ENCODE measurements at regions not wholly inside any gene's neighbourhood (a gene's known extent, or its start where the extent isn't known, plus 50 kb on each side); places are given as distances from the start of the nearest gene placed in this dataset.

GRCh38 chr1:106908689-106909088, 147.8 kb upstream of the PRMT6 start:
- Histone ChIP-seq H3K4ac (ENCODE audit: low read depth, low read length) (no peak overlapping the region), H3K9me3 (ENCODE audit: control insufficient read depth, low read depth, low read length) (no peaks in the 10 kb centered on the region), H4K5ac (ENCODE audit: insufficient read length, low read depth, low read length) (no peak overlapping the region), H2BK120ac (ENCODE audit: low read depth, low read length, poor library complexity, severe bottlenecking) (no peak overlapping the region), H3K18ac (ENCODE audit: insufficient read length, low read depth, low read length) (no peak overlapping the region), H3K23me2 (ENCODE audit: insufficient read length, low read depth, low read length, poor library complexity, severe bottlenecking) (no peaks in the 10 kb centered on the region), H3K79me2 (ENCODE audit: insufficient read depth, low read length) (no peaks in the 10 kb centered on the region), H2AFZ (ENCODE audit: low read length) (no peak overlapping the region), H3K27me3 (ENCODE audit: insufficient read depth, low read length) (no peaks in the 10 kb centered on the region), H4K8ac (replicated peaks; ENCODE audit: insufficient read length, low read depth, low read length) (no peak overlapping the region), H3K4me2 (ENCODE audit: insufficient read depth, insufficient read length, low read length) (no peak overlapping the region), H2BK15ac (ENCODE audit: low read depth, low read length) (no peak overlapping the region), H2BK20ac (ENCODE audit: low read depth, low read length, poor library complexity, severe bottlenecking) (no peak overlapping the region), H3K9ac (ENCODE audit: extremely low read depth, insufficient read length, low read length) (no peak overlapping the region), H3K27ac (ENCODE audit: insufficient read length, low read depth, low read length) (no peak overlapping the region), H2BK12ac (ENCODE audit: insufficient read length, low read depth, low read length) (no peak overlapping the region), H3K79me1 (ENCODE audit: insufficient read depth, low read depth, low read length, poor library complexity, severe bottlenecking) (no peaks in the 10 kb centered on the region), H2AK5ac (ENCODE audit: insufficient read length, low read length) (no peak overlapping the region), H4K20me1 (ENCODE audit: control insufficient read depth, insufficient read depth, insufficient read length) (no peaks in the 10 kb centered on the region), H2BK5ac (ENCODE audit: insufficient read length, low read length) (no peak overlapping the region), H3K4me1 (ENCODE audit: insufficient read depth, low read length) (no peaks in the 10 kb centered on the region), H3K23ac (ENCODE audit: insufficient read length, low read depth, low read length) (no peak overlapping the region), H3T11ph (ENCODE audit: low read length) (no peak overlapping the region), H4K91ac (ENCODE audit: insufficient read length, low read depth, low read length) (no peak overlapping the region), H3K56ac (ENCODE audit: insufficient read length, low read depth, low read length) (no peak overlapping the region), H3K14ac (ENCODE audit: insufficient read depth, low read length) (no peak overlapping the region)
- Mint-ChIP-seq H3K27ac (no peak overlapping the region), H3K36me3 (ENCODE audit: insufficient read depth in 1 of 3, low read depth in 3 of 3) (no peaks in the 10 kb centered on the region; a peak in 1 of 7 replicates), H3K4me1 (0 out of 4 replicates have a peak, but pooled peaks cover 0 to 5% of the 10 kb centered on the region in 2 experiments), H3K4me3 (no peak overlapping the region), H3K9me3 (no peaks in the 10 kb centered on the region), H3K27me3 (ENCODE audit: low read depth) (no peaks in the 10 kb centered on the region)
- TF ChIP-seq CTCF (conservative IDR thresholded peaks at IDR 0.05): no peak
- DNase-seq: no peak
- no CpG with 5 or more reads among the region's 1 CpG for WGBS (ENCODE audit: extremely low coverage, insufficient read length, low lambda C conversion rate)

Data from H9 (cell line).